ENCODE measurements at regions not wholly inside any gene's neighbourhood (a gene's known extent, or its start where the extent isn't known, plus 50 kb on each side); places are given as distances from the start of the nearest gene placed in this dataset.

DNA sequence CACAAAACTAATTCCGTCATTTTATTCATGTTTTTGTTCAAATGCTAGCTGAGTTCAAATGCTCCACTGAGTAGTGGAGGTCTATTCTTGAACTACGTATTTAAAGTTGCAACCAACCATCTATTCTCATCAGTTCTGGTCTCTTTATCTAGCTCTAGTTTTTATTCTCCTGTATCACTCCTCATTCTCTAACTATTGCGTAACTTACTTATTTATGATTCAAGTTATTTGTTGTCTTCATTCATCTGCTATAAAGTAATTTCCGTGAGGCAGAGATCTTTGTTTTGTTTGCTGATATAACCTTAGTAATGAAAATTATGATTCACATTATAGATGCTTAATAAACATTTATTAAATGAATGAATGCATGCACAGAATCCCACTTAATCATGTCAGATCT, 221.6 kb upstream of the ASCC3 start:
- DNase-seq (ENCODE audit: low read depth), result no peak
- Mint-ChIP-seq H3K36me3 (ENCODE audit: low read depth, unreplicated experiment) (no peaks in the 10 kb centered on the region), H3K4me1 (ENCODE audit: low read depth, unreplicated experiment) (no peaks in the 10 kb centered on the region), H3K4me3 (ENCODE audit: unreplicated experiment) (no peak overlapping the region), H3K27ac (ENCODE audit: unreplicated experiment) (no peak overlapping the region), H3K9me3 (ENCODE audit: unreplicated experiment) (peaks cover 5% of the 10 kb centered on the region), H3K27me3 (ENCODE audit: low read depth, unreplicated experiment) (no peaks in the 10 kb centered on the region)
- no peaks in the 10 kb centered on the region for H3K4me1 ChIP-seq (ENCODE audit: insufficient read depth, low read length)
- no peaks in the 10 kb centered on the region for H3K9me3 ChIP-seq (ENCODE audit: insufficient read depth, low read depth, low read length)
- no peaks in the 10 kb centered on the region for H3K36me3 ChIP-seq (ENCODE audit: insufficient read depth, low read length)
- H3K4me2 ChIP-seq (ENCODE audit: low read length), result no peak overlapping the region
- H2AFZ ChIP-seq (ENCODE audit: low read depth, low read length), result no peak overlapping the region
- H4K20me1 ChIP-seq (ENCODE audit: insufficient read depth, low read length), result no peaks in the 10 kb centered on the region
- no peak overlapping the region for H3K9ac ChIP-seq (ENCODE audit: low read length)
- H3K79me2 ChIP-seq (ENCODE audit: insufficient read depth, low read length), result no peaks in the 10 kb centered on the region
- no peaks in the 10 kb centered on the region for H3K27me3 ChIP-seq (ENCODE audit: insufficient read depth, low read length)
- no peak overlapping the region for H3K4me3 ChIP-seq (ENCODE audit: insufficient read depth, low read depth, low read length)
- FAIRE-seq, result no peak
- no peak for TF ChIP-seq EZH2 (IDR thresholded peaks at IDR 0.05; ENCODE audit: insufficient read depth, low read length)
- TF ChIP-seq, protein P1, sequence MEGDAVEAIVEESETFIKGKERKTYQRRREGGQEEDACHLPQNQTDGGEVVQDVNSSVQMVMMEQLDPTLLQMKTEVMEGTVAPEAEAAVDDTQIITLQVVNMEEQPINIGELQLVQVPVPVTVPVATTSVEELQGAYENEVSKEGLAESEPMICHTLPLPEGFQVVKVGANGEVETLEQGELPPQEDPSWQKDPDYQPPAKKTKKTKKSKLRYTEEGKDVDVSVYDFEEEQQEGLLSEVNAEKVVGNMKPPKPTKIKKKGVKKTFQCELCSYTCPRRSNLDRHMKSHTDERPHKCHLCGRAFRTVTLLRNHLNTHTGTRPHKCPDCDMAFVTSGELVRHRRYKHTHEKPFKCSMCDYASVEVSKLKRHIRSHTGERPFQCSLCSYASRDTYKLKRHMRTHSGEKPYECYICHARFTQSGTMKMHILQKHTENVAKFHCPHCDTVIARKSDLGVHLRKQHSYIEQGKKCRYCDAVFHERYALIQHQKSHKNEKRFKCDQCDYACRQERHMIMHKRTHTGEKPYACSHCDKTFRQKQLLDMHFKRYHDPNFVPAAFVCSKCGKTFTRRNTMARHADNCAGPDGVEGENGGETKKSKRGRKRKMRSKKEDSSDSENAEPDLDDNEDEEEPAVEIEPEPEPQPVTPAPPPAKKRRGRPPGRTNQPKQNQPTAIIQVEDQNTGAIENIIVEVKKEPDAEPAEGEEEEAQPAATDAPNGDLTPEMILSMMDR (IDR thresholded peaks at IDR 0.05; ENCODE audit: insufficient read depth, low read depth, low read length), result no peak
- no peak overlapping the region for H3K27ac ChIP-seq (ENCODE audit: low read depth, low read length)

DNA sequence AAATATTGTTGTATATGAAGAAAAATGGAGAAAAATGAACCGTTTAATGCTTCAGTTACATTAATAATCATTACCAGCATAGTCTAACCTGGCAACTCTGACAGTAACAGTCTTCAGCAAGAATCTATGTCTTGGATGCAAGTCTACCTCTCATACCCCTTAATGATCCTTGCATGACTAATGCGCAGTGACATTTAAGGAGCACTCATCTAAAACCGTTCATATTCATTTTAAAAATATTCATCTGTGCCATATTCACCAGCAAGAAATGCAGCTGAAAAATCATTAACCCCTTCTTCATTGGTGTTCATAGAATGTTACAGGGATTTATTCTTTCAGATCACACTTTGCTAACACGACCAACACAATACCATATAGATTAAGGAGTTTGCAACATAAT, 227.2 kb upstream of the ASCC3 start:
- Mint-ChIP-seq H3K36me3 (ENCODE audit: low read depth, unreplicated experiment) (no peaks in the 10 kb centered on the region), H3K27ac (ENCODE audit: unreplicated experiment) (no peak overlapping the region), H3K9me3 (ENCODE audit: unreplicated experiment) (no peaks in the 10 kb centered on the region), H3K27me3 (ENCODE audit: low read depth, unreplicated experiment) (no peaks in the 10 kb centered on the region), H3K4me3 (ENCODE audit: unreplicated experiment) (no peak overlapping the region), H3K4me1 (ENCODE audit: low read depth, unreplicated experiment) (no peaks in the 10 kb centered on the region)
- H3K36me3 ChIP-seq (ENCODE audit: insufficient read depth, low read length), result no peaks in the 10 kb centered on the region
- no peak for FAIRE-seq
- H3K4me2 ChIP-seq (ENCODE audit: low read length), result no peak overlapping the region
- no peaks in the 10 kb centered on the region for H4K20me1 ChIP-seq (ENCODE audit: insufficient read depth, low read length)
- H3K4me1 ChIP-seq (ENCODE audit: insufficient read depth, low read length), result no peaks in the 10 kb centered on the region
- H3K27ac ChIP-seq (ENCODE audit: low read depth, low read length), result no peak overlapping the region
- no peak overlapping the region for H3K9ac ChIP-seq (ENCODE audit: low read length)
- no peak overlapping the region for H2AFZ ChIP-seq (ENCODE audit: low read depth, low read length)
- no peaks in the 10 kb centered on the region for H3K27me3 ChIP-seq (ENCODE audit: insufficient read depth, low read length)
- no peak for DNase-seq (ENCODE audit: low read depth)
- H3K79me2 ChIP-seq (ENCODE audit: insufficient read depth, low read length), result no peaks in the 10 kb centered on the region
- TF ChIP-seq EZH2 (IDR thresholded peaks at IDR 0.05; ENCODE audit: insufficient read depth, low read length), result no peak
- TF ChIP-seq, protein P1 (IDR thresholded peaks at IDR 0.05; ENCODE audit: insufficient read depth, low read depth, low read length), result no peak
- no peaks in the 10 kb centered on the region for H3K9me3 ChIP-seq (ENCODE audit: insufficient read depth, low read depth, low read length)
- no peak overlapping the region for H3K4me3 ChIP-seq (ENCODE audit: insufficient read depth, low read depth, low read length)

DNA sequence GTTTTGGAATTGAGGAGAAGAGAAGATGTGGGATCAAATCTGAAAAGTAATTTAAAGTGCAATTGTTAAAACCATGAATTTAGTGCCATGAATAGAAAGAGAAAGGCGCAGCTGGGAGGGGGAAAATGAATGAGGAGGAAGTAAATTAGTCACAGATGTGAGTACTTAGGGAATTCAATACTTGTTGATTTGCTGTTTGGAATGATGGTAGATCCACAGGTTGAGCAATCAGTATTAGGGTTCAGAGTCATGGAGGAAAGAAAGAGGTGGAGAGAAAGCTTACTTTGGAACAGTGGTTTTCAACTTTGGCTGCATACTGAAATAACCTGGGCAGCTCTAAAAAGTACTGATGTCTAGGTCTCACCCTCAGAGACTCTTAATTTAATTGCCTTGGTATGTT, 229.7 kb upstream of the ASCC3 start:
- Mint-ChIP-seq H3K27me3 (ENCODE audit: low read depth, unreplicated experiment) (no peaks in the 10 kb centered on the region), H3K36me3 (ENCODE audit: low read depth, unreplicated experiment) (no peaks in the 10 kb centered on the region), H3K4me1 (ENCODE audit: low read depth, unreplicated experiment) (no peaks in the 10 kb centered on the region), H3K9me3 (ENCODE audit: unreplicated experiment) (no peaks in the 10 kb centered on the region), H3K4me3 (ENCODE audit: unreplicated experiment) (no peak overlapping the region), H3K27ac (ENCODE audit: unreplicated experiment) (no peak overlapping the region)
- no peak for TF ChIP-seq EZH2 (IDR thresholded peaks at IDR 0.05; ENCODE audit: insufficient read depth, low read length)
- TF ChIP-seq, protein P1 (IDR thresholded peaks at IDR 0.05; ENCODE audit: insufficient read depth, low read depth, low read length), result no peak
- no peak overlapping the region for H3K4me2 ChIP-seq (ENCODE audit: low read length)
- no peaks in the 10 kb centered on the region for H3K36me3 ChIP-seq (ENCODE audit: insufficient read depth, low read length)
- no peak overlapping the region for H2AFZ ChIP-seq (ENCODE audit: low read depth, low read length)
- no peaks in the 10 kb centered on the region for H3K9me3 ChIP-seq (ENCODE audit: insufficient read depth, low read depth, low read length)
- H3K27ac ChIP-seq (ENCODE audit: low read depth, low read length), result no peak overlapping the region
- H3K4me3 ChIP-seq (ENCODE audit: insufficient read depth, low read depth, low read length), result no peak overlapping the region
- no peaks in the 10 kb centered on the region for H3K27me3 ChIP-seq (ENCODE audit: insufficient read depth, low read length)
- FAIRE-seq (no peak), DNase-seq (ENCODE audit: low read depth) (no peak)
- H3K79me2 ChIP-seq (ENCODE audit: insufficient read depth, low read length), result no peaks in the 10 kb centered on the region
- no peaks in the 10 kb centered on the region for H4K20me1 ChIP-seq (ENCODE audit: insufficient read depth, low read length)
- no peak overlapping the region for H3K9ac ChIP-seq (ENCODE audit: low read length)
- H3K4me1 ChIP-seq (ENCODE audit: insufficient read depth, low read length), result no peaks in the 10 kb centered on the region
